Fibroblast of lung (primary cell): ENCODE measurements at regions not wholly inside any gene's neighbourhood (a gene's known extent, or its start where the extent isn't known, plus 50 kb on each side); places are given as distances from the start of the nearest gene placed in this dataset.

ENCODE experiments used
- CTCF ChIP-seq, 2 donors: IDR thresholded peaks in 1 of 2; conservative IDR thresholded peaks in 1 of 2; 1 replicate in 1 of 2; 2 replicates in 1 of 2; pipeline ENCODE4 v1.5.1; 2011 to 2012; ENCODE audit warnings: low read length in 2 of 2, control low read depth in 1 of 2, inconsistent platforms in 1 of 2, low read depth in 1 of 2, mild to moderate bottlenecking in 1 of 2
- EZH2 ChIP-seq: IDR thresholded peaks from 2 replicates; pipeline ENCODE4 v1.5.1; 2012; ENCODE audit warnings: low read length, control low read depth, mild to moderate bottlenecking; ENCODE audit errors: missing control alignments

GRCh38 chr6:165082636-165083035 lies 226.8 kb downstream of the C6orf118 start:
- TF ChIP-seq CTCF (conservative IDR thresholded peaks at IDR 0.05 in 1 of 2, IDR thresholded peaks at IDR 0.05 in 1 of 2; ENCODE audit: low read depth in 1 of 2, low read length in 2 of 2) (no peak), EZH2 (no peak)
